ENCODE measurements at regions not wholly inside any gene's neighbourhood (a gene's known extent, or its start where the extent isn't known, plus 50 kb on each side); places are given as distances from the start of the nearest gene placed in this dataset.
"Not testable (repeated sequence)": the region's sequence is repeated elsewhere in the genome, so short reads cannot be mapped to it uniquely, and the experiment has no call there.

DNA sequence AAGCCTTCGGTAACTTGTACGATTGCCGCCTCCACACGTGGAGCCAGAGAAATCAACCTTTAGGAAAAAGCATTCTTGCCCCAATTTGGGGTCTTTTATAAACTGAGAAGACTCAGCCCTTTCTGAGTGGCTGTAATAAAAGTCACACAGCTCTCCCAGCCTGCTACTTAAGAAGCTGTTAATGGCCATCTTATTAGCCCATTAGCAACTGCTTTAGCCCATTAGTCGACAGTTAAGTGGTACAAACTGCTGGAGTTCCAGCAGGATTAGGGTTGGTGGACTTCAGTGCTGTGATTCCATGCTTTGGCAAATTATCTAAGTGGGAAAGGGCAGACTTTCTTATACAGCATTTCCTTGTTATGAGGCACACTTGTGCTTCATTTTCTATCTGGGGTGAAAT is 461.3 kb downstream of the RPS6KC1 start:
- no peak overlapping the region for H3K4me3 ChIP-seq (ENCODE audit: control insufficient read depth, low read depth, low read length)
- no peak for DNase-seq (ENCODE audit: low read depth)
- TF ChIP-seq CTCF (IDR thresholded peaks at IDR 0.05; ENCODE audit: control insufficient read depth, insufficient read depth, low read depth, low read length, missing control alignments) = no peak

DNA sequence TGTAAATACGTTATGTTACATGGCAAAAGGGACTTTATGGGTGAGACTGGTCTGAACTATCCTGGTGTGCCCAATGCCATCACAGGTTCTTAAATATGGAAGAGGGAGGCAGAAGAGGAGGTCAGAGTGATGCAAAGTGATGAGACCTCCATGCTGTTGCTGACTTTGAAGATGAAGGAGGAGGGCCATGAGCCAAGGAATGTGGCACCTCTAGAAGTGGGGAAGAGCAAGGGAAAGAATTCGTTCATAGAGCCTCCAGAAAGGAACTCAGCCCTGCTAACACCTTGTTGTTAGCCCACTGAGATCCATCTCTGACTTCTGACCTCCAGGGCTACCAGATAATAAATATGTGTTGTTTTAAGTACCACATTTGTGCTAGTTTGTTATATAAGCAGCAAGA is 462.0 kb downstream of the RPS6KC1 start:
- TF ChIP-seq CTCF (IDR thresholded peaks at IDR 0.05; ENCODE audit: control insufficient read depth, insufficient read depth, low read depth, low read length, missing control alignments) = no peak
- DNase-seq (ENCODE audit: low read depth) = no peak
- no peak overlapping the region for H3K4me3 ChIP-seq (ENCODE audit: control insufficient read depth, low read depth, low read length)

- H3K4me3 ChIP-seq (ENCODE audit: control insufficient read depth, low read depth, low read length); DNase-seq (ENCODE audit: low read depth): not testable (repeated sequence)
These were observed 463.6 kb downstream of the RPS6KC1 start for GRCh38 chr1:213514408-213515179.

GRCh38 chr1:213519098-213519497 is 468.1 kb downstream of the RPS6KC1 start:
- no peak for TF ChIP-seq CTCF (IDR thresholded peaks at IDR 0.05; ENCODE audit: control insufficient read depth, insufficient read depth, low read depth, low read length, missing control alignments)
- H3K4me3 ChIP-seq (ENCODE audit: control insufficient read depth, low read depth, low read length) = no peak overlapping the region
- no peak for DNase-seq (ENCODE audit: low read depth)

DNA sequence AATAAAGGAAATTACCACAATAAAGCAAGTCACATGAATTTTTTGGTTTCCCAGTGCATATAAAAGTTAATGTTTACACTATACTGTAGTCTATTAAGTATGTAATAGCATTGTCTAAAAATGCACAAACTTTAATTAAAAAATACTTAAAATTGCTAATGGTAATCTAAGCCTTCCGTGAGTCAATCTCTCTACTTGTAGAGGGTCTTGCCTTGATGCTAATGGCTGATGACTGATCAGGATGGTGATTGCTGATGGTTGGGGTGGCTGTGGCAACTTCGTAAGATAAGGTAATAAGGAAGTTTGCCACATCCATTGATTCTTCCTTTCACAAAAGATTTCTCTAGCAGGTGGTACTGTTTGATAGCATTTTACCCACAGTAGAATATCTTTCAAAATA is 466.6 kb upstream of the PROX1 start:
- no peak overlapping the region for H3K4me3 ChIP-seq (ENCODE audit: control insufficient read depth, low read depth, low read length)
- TF ChIP-seq CTCF (IDR thresholded peaks at IDR 0.05; ENCODE audit: control insufficient read depth, insufficient read depth, low read depth, low read length, missing control alignments) = no peak
- no peak for DNase-seq (ENCODE audit: low read depth)

DNA sequence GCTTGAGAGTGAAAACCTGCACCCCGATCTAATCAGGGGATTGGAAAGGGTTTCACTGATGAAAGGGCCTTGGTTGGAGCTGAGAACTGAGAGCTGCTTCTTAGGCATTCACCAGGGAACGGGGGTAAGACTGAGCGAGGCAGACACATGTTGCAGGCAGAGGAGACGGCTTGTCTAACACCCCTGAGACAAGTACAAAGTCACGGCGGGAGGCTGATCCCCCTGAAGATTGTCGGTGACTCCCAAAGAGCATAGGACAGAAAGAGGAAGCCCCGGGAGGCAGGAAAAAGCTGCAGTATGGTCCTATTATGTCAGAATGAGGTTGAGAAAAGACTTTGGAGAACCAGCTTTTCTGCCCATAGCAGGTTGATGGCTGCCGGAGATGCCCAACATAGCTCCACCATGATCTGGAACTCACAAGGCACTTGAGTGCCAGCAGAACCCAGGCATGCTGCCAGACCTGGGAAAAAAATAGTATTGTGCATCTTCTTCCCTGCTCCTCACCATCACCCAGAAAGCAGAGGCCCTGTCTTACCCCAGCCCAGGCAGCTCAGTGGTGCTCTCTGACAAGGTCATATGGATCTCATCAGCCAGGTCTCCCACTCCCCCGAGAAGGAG is 463.9 kb upstream of the PROX1 start:
- no peak overlapping the region for H3K4me3 ChIP-seq (ENCODE audit: control insufficient read depth, low read depth, low read length)
- TF ChIP-seq CTCF (IDR thresholded peaks at IDR 0.05; ENCODE audit: control insufficient read depth, insufficient read depth, low read depth, low read length, missing control alignments) = no peak
- no peak for DNase-seq (ENCODE audit: low read depth)

GRCh38 chr1:213526306-213526705 is 461.5 kb upstream of the PROX1 start:
- no peak for TF ChIP-seq CTCF (IDR thresholded peaks at IDR 0.05; ENCODE audit: control insufficient read depth, insufficient read depth, low read depth, low read length, missing control alignments)
- H3K4me3 ChIP-seq (ENCODE audit: control insufficient read depth, low read depth, low read length) = no peak overlapping the region
- DNase-seq (ENCODE audit: low read depth) = no peak

Data from AG09309 (cell line).